Neural cell (in vitro differentiated cells): ENCODE measurements at regions not wholly inside any gene's neighbourhood (a gene's known extent, or its start where the extent isn't known, plus 50 kb on each side); places are given as distances from the start of the nearest gene placed in this dataset.

ENCODE experiments used
- CTCF ChIP-seq: fragments of 450-650 bp; IDR thresholded peaks from 2 replicates; pipeline ENCODE4 v1.5.1; 2014; ENCODE audit warnings: antibody characterized with exemption, mild to moderate bottlenecking, moderate library complexity; ENCODE audit not compliant: poor library complexity, severe bottlenecking
- EP300 ChIP-seq: fragments of 450-650 bp; conservative IDR thresholded peaks from 2 replicates; pipeline ENCODE4 v1.6.1; 2014; ENCODE audit warnings: antibody characterized with exemption, mild to moderate bottlenecking, moderate library complexity; ENCODE audit not compliant: poor library complexity, severe bottlenecking
- EZH2 ChIP-seq: fragments of 200-600, 300-800 bp; shearing (Covaris generic), sonication (generic); IDR thresholded peaks from 2 replicates; pipeline ENCODE4 v1.6.1; 2014; ENCODE audit warnings: antibody characterized with exemption, low read length, borderline replicate concordance, mild to moderate bottlenecking; ENCODE audit not compliant: insufficient read depth, poor library complexity, severe bottlenecking
- POLR2AphosphoS5 ChIP-seq: IDR thresholded peaks from 2 replicates; pipeline ENCODE4 v1.6.1; 2012
- RAD21 ChIP-seq: fragments of 450-650 bp; conservative IDR thresholded peaks from 2 replicates; pipeline ENCODE4 v1.6.1; 2014; ENCODE audit warnings: antibody characterized with exemption, mild to moderate bottlenecking, moderate library complexity
- SMC3 ChIP-seq: fragments of 450-650 bp; conservative IDR thresholded peaks from 2 replicates; pipeline ENCODE4 v1.6.1; 2014; ENCODE audit warnings: antibody characterized with exemption, mild to moderate bottlenecking, moderate library complexity; ENCODE audit not compliant: poor library complexity
- TAF1 ChIP-seq: IDR thresholded peaks from 2 replicates; pipeline ENCODE4 v1.6.1; 2012; ENCODE audit warnings: low read depth
- TF ChIP-seq, protein P1 (sequence below): IDR thresholded peaks from 2 replicates; pipeline ENCODE4 v1.6.1; 2012; ENCODE audit warnings: borderline replicate concordance

GRCh38 chr4:180812783-180813182 lies 1430.4 kb upstream of the TENM3 start:
- TF ChIP-seq CTCF, result no peak
- TF ChIP-seq POLR2AphosphoS5, result no peak
- no peak for TF ChIP-seq EZH2
- TF ChIP-seq RAD21, result no peak
- TF ChIP-seq, protein P1, sequence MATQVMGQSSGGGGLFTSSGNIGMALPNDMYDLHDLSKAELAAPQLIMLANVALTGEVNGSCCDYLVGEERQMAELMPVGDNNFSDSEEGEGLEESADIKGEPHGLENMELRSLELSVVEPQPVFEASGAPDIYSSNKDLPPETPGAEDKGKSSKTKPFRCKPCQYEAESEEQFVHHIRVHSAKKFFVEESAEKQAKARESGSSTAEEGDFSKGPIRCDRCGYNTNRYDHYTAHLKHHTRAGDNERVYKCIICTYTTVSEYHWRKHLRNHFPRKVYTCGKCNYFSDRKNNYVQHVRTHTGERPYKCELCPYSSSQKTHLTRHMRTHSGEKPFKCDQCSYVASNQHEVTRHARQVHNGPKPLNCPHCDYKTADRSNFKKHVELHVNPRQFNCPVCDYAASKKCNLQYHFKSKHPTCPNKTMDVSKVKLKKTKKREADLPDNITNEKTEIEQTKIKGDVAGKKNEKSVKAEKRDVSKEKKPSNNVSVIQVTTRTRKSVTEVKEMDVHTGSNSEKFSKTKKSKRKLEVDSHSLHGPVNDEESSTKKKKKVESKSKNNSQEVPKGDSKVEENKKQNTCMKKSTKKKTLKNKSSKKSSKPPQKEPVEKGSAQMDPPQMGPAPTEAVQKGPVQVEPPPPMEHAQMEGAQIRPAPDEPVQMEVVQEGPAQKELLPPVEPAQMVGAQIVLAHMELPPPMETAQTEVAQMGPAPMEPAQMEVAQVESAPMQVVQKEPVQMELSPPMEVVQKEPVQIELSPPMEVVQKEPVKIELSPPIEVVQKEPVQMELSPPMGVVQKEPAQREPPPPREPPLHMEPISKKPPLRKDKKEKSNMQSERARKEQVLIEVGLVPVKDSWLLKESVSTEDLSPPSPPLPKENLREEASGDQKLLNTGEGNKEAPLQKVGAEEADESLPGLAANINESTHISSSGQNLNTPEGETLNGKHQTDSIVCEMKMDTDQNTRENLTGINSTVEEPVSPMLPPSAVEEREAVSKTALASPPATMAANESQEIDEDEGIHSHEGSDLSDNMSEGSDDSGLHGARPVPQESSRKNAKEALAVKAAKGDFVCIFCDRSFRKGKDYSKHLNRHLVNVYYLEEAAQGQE, result no peak
- TF ChIP-seq SMC3, result no peak
- TF ChIP-seq TAF1, result no peak
- TF ChIP-seq EP300, result no peak
